Gastrocnemius medialis (tissue), 4 donors: ENCODE measurements at regions not wholly inside any gene's neighbourhood (a gene's known extent, or its start where the extent isn't known, plus 50 kb on each side); places are given as distances from the start of the nearest gene placed in this dataset.

ENCODE experiments used
- CTCF ChIP-seq, 5 experiments: fragments of 450-650 bp in 3 of 5; fragments of 200-600 bp in 2 of 5; sonication (generic) in 2 of 5; IDR thresholded peaks in 4 of 5; conservative IDR thresholded peaks in 1 of 5; 1 replicate in 4 of 5; 2 replicates in 1 of 5; pipeline ENCODE4 v1.5.1; 2016 to 2019; ENCODE audit warnings: antibody characterized with exemption in 5 of 5, mild to moderate bottlenecking in 3 of 5, moderate library complexity in 3 of 5
- POLR2A ChIP-seq, 2 donors: fragments of 450-650 bp; IDR thresholded peaks; one replicate each; pipeline ENCODE4 v1.6.1; 2017; ENCODE audit warnings: antibody characterized with exemption in 2 of 2, mild to moderate bottlenecking in 2 of 2, moderate library complexity in 2 of 2

GRCh38 chr3:24043168-24043567, 98.1 kb downstream of the NR1D2 start:
- TF ChIP-seq CTCF (IDR thresholded peaks at IDR 0.05 in 4 of 5, conservative IDR thresholded peaks at IDR 0.05 in 1 of 5) (no peak), POLR2A (IDR thresholded peaks at IDR 0.05) (no peak)
